Nephron progenitor cell (in vitro differentiated cells): ENCODE measurements at regions not wholly inside any gene's neighbourhood (a gene's known extent, or its start where the extent isn't known, plus 50 kb on each side); places are given as distances from the start of the nearest gene placed in this dataset.

Experiments used
- DNase-seq: peaks from one replicate; pipeline ENCODE4 v3.0.0; 2021
- H3K27ac Mint-ChIP-seq: 2 replicates; pipeline ENCODE4 v1.8.0; 2021; ENCODE audit warnings: mild to moderate bottlenecking, moderate library complexity, mixed read lengths
- H3K27me3 Mint-ChIP-seq: 2 replicates; pipeline ENCODE4 v1.8.0; 2021; ENCODE audit warnings: mild to moderate bottlenecking, low read depth, mixed read lengths; ENCODE audit not compliant: poor library complexity
- H3K36me3 Mint-ChIP-seq: 2 replicates; pipeline ENCODE4 v1.8.0; 2021; ENCODE audit warnings: low read depth, mixed read lengths
- H3K4me1 Mint-ChIP-seq: 2 replicates; pipeline ENCODE4 v1.8.0; 2021; ENCODE audit warnings: mixed read lengths
- H3K4me3 Mint-ChIP-seq: 2 replicates; pipeline ENCODE4 v1.8.0; 2021; ENCODE audit warnings: mild to moderate bottlenecking, moderate library complexity, mixed read lengths
- H3K9me3 Mint-ChIP-seq: 2 replicates; pipeline ENCODE4 v1.8.0; 2021; ENCODE audit warnings: mild to moderate bottlenecking, moderate library complexity, mixed read lengths
- TF ChIP-seq, protein P1 (sequence below): fragments of 200-600 bp; sonication (generic); IDR thresholded peaks from 2 replicates; pipeline ENCODE4 v1.5.0; 2021; ENCODE audit warnings: antibody characterized with exemption

- Mint-ChIP-seq H3K36me3 (no peaks in the 10 kb centered on the region), H3K9me3 (no peaks in the 10 kb centered on the region), H3K4me3 (no peak overlapping the region), H3K4me1 (no peaks in the 10 kb centered on the region), H3K27ac (no peak overlapping the region), H3K27me3 (no peaks in the 10 kb centered on the region)
- TF ChIP-seq, protein P1, sequence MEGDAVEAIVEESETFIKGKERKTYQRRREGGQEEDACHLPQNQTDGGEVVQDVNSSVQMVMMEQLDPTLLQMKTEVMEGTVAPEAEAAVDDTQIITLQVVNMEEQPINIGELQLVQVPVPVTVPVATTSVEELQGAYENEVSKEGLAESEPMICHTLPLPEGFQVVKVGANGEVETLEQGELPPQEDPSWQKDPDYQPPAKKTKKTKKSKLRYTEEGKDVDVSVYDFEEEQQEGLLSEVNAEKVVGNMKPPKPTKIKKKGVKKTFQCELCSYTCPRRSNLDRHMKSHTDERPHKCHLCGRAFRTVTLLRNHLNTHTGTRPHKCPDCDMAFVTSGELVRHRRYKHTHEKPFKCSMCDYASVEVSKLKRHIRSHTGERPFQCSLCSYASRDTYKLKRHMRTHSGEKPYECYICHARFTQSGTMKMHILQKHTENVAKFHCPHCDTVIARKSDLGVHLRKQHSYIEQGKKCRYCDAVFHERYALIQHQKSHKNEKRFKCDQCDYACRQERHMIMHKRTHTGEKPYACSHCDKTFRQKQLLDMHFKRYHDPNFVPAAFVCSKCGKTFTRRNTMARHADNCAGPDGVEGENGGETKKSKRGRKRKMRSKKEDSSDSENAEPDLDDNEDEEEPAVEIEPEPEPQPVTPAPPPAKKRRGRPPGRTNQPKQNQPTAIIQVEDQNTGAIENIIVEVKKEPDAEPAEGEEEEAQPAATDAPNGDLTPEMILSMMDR, result no peak
- DNase-seq, result no peak
Observed at GRCh38 chr18:43380104-43380672, 102.9 kb upstream of the SYT4 start.

DNA sequence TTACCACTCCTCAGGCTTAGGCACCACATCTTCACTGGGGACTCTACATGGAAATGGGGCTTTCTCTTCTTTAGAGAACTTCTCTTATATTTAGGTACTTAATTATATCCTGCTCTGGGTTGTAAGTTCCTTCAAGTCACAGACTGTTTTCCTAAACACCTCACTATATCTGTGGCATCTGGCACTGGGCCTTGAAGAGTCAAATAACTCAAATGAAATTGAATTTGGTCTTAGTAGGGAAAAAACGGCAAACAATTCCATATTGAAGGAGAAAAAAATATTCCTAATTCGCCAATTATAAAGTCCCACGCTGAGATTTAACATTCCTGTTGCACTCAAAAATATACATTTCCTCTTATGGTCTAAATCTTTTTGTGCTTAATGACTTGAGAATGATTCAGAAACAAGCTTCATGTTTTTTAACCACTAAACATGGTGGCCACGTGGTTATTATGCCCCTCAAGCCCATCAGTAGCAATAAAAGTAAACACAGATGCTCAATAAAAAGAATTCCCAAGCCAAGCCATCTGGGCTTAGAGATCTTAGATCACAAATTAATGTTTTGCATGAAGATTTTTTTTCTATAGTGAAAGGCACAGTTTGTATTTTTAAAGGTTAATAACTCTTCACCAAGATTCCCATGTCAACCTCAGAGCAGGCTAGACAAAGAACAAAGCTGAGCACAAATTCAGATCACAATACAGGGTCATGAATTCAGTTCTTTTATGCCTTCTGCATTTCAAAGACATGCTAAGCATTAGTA lies 105.5 kb upstream of the SYT4 start:
- H3K4me3 Mint-ChIP-seq, result no peak overlapping the region
- no peaks in the 10 kb centered on the region for H3K4me1 Mint-ChIP-seq
- DNase-seq, result no peak
- H3K36me3 Mint-ChIP-seq, result no peaks in the 10 kb centered on the region
- no peaks in the 10 kb centered on the region for H3K9me3 Mint-ChIP-seq
- no peak overlapping the region for H3K27ac Mint-ChIP-seq
- H3K27me3 Mint-ChIP-seq, result no peaks in the 10 kb centered on the region
- TF ChIP-seq, protein P1, result no peak

DNA sequence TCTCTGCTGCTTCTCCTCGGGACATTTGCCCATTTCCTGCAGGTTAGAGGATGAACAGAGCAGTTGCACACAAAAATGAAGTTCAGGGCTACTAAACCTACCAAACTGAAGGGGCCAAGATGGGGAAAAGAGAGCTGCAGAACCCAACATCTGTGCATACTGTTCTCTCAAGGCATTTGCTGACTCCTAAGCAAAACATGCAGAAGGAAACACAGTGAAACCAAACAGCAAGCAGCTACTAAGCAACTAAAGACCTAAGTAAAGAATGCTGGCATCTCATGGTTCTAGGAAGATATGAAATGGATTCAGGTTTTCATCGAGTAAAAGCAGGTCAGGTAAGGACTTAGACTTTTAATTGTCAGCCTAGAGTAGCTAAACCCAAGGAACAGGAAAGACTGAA lies 111.9 kb upstream of the SYT4 start:
- H3K4me1 Mint-ChIP-seq, result no peaks in the 10 kb centered on the region
- TF ChIP-seq, protein P1, result no peak
- no peak overlapping the region for H3K4me3 Mint-ChIP-seq
- no peak for DNase-seq
- H3K27me3 Mint-ChIP-seq, result no peaks in the 10 kb centered on the region
- no peaks in the 10 kb centered on the region for H3K36me3 Mint-ChIP-seq
- no peak overlapping the region for H3K27ac Mint-ChIP-seq
- no peaks in the 10 kb centered on the region for H3K9me3 Mint-ChIP-seq

DNA sequence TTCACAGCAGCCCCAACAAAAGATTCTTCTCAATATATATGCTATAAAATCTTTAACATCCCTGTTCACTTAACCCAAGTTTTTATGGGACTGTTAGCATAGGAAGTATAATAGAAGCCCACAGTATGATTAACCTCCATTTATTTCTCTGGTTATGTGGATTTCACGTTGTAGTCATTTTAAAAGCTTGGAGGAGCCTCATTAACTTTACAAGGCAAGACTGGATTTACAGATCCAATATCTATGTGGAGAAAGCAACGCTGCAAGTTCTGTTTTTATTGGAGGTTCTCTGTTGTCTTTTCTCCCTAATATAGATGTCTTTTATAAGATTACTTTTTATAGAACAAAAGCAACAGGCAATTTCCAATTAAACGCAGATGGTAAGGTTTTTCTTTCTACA lies 114.9 kb upstream of the SYT4 start:
- TF ChIP-seq, protein P1, result no peak
- Mint-ChIP-seq H3K27me3 (no peaks in the 10 kb centered on the region), H3K4me1 (no peaks in the 10 kb centered on the region), H3K9me3 (no peaks in the 10 kb centered on the region), H3K4me3 (no peak overlapping the region), H3K36me3 (no peaks in the 10 kb centered on the region), H3K27ac (no peak overlapping the region)
- no peak for DNase-seq

DNA sequence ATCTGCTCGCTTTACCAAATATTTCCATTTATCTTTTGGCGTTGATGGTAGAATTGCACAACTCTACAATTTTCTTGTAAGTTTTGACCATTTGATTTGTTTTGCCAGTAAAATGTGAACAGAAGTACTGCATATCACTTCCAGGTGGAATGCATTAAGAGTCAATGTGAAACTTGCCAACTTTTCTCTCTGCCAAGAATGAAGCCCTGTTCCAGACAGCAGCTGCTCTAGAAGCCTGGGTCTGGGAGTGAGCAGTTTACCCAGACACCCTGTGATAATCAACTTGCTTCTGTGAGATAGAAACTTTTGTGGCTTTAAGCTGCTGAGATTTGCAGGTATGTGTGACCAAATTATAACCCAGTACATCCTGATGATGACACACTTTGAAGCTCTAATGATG lies 115.9 kb upstream of the SYT4 start:
- TF ChIP-seq, protein P1, result no peak
- Mint-ChIP-seq H3K27ac (no peak overlapping the region), H3K36me3 (no peaks in the 10 kb centered on the region), H3K4me3 (no peak overlapping the region), H3K4me1 (no peaks in the 10 kb centered on the region), H3K27me3 (no peaks in the 10 kb centered on the region), H3K9me3 (no peaks in the 10 kb centered on the region)
- DNase-seq, result no peak

DNA sequence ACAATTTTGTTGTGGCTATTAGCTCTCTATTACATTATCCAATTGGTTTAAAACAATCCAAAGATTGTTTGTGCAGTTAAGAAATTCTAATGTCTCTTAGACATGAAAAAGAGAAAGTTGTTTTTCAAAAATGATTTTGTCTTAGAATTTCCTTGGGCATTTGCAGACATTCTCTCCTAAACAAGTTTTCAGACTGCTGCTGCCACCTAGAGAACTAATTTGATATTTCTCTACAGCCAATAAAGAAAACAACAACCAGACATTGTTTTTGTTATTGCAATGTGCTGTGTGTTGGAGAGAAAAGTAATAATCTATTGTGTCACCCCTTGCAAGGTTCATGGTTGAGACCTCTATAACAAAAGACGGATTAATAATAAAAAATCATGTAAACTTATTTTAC lies 119.0 kb upstream of the SYT4 start:
- TF ChIP-seq, protein P1, result peak; percentile 43
- H3K36me3 Mint-ChIP-seq, result no peaks in the 10 kb centered on the region
- H3K9me3 Mint-ChIP-seq, result no peaks in the 10 kb centered on the region

More for the DNA sequence above, 119.0 kb upstream of the SYT4 start:
- Mint-ChIP-seq H3K4me3 (no peak overlapping the region), H3K4me1 (no peaks in the 10 kb centered on the region), H3K27ac (no peak overlapping the region), H3K27me3 (no peaks in the 10 kb centered on the region)
- no peak for DNase-seq
